Adipocyte (in vitro differentiated cells): ENCODE measurements at regions not wholly inside any gene's neighbourhood (a gene's known extent, or its start where the extent isn't known, plus 50 kb on each side); places are given as distances from the start of the nearest gene placed in this dataset.

ENCODE experiments used
- DNase-seq: peaks from one replicate; pipeline ENCODE4 v3.0.0-alpha.2; 2015; ENCODE audit warnings: low read depth
- H3K27me3 ChIP-seq: replicated peaks from 2 replicates; pipeline ENCODE4 v1.7.0; 2013; ENCODE audit warnings: mild to moderate bottlenecking, low read length, moderate library complexity; ENCODE audit not compliant: control insufficient read depth, insufficient read depth
- H3K36me3 ChIP-seq: 2 replicates; pipeline ENCODE4 v1.7.0; 2013; ENCODE audit warnings: low read length, mild to moderate bottlenecking, moderate library complexity; ENCODE audit not compliant: control insufficient read depth, insufficient read depth, severe bottlenecking
- H3K4me1 ChIP-seq: 2 replicates; pipeline ENCODE4 v1.7.0; 2013; ENCODE audit warnings: mild to moderate bottlenecking, low read length, moderate library complexity; ENCODE audit not compliant: control insufficient read depth, insufficient read depth
- H3K4me3 ChIP-seq: 2 replicates; pipeline ENCODE4 v1.7.0; 2013; ENCODE audit warnings: mild to moderate bottlenecking, low read length, moderate library complexity
- H3K9ac ChIP-seq: 2 replicates; pipeline ENCODE4 v1.7.0; 2013; ENCODE audit warnings: mild to moderate bottlenecking, low read length, moderate library complexity
- H3K9me3 ChIP-seq: 2 replicates; pipeline ENCODE4 v1.7.0; 2013; ENCODE audit warnings: mild to moderate bottlenecking, low read length, moderate library complexity; ENCODE audit not compliant: control insufficient read depth

DNA sequence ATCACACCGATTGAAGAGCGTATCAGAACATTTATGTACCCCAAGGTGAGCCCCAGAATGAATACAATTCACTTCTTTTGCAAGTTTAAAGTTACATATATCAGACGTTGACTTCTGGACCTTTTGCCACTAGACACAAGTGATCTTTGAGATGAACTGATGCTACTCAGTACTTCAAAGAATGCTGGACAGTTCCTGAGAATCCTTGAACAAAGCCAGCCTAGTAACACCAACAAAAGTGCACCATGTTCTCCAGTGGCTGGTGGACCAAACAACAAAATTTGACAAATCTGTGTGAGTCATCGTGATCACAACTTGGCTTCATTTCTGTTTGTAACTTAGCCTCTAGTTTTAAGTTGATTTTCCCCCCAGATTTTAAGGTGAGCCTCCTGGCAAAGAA lies 355.7 kb downstream of the SOX2 start:
- no peaks in the 10 kb centered on the region for H3K4me1 ChIP-seq
- H3K9me3 ChIP-seq: no peaks in the 10 kb centered on the region
- DNase-seq: no peak
- H3K27me3 ChIP-seq: no peaks in the 10 kb centered on the region
- H3K4me3 ChIP-seq: no peak overlapping the region
- H3K36me3 ChIP-seq: no peaks in the 10 kb centered on the region
- no peak overlapping the region for H3K9ac ChIP-seq

DNA sequence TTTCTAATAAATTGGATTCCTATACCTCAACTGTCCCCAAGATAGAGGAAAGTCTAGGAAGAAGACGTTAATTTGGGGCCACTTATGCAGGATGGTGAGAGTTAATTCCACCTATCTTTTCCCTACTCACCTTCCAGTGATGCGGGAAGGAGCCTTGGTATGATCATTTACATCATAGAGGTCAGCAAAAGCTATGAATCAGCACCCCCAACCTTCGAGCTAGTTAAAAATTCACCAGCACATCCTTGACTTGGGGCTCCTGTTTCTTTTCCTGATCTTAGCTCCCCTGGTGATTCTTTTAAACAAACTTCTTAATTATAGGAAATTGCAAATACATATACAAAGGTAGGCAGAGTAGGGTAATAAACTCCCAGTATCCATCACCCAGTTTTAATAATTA lies 366.6 kb downstream of the SOX2 start:
- Histone ChIP-seq H3K27me3 (no peaks in the 10 kb centered on the region), H3K4me1 (no peaks in the 10 kb centered on the region), H3K9ac (no peak overlapping the region), H3K4me3 (no peak overlapping the region), H3K9me3 (no peaks in the 10 kb centered on the region), H3K36me3 (no peaks in the 10 kb centered on the region)
- DNase-seq: no peak

DNA sequence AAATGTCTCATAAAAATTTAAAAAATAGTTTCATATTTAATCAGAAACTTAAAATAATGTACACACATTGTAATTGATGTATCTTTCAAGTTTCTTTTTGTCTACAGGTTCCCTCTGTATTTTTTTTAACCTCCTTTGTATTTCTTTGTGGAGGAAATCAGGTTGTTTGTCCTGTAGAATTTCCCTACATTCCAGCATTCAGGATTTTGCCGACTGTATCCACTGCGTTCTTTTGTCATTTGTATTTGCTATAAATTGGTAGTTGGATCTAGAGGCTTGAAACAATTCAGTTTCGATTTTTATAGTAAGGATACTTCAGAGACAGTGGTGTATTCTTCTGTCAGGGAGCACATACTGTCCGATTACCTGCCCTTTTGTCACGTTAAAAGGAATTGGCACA lies 367.2 kb downstream of the SOX2 start:
- no peak for DNase-seq
- no peaks in the 10 kb centered on the region for H3K9me3 ChIP-seq
- H3K4me3 ChIP-seq: no peak overlapping the region
- no peak overlapping the region for H3K9ac ChIP-seq
- no peaks in the 10 kb centered on the region for H3K36me3 ChIP-seq
- H3K27me3 ChIP-seq: no peaks in the 10 kb centered on the region
- H3K4me1 ChIP-seq: no peaks in the 10 kb centered on the region

DNA sequence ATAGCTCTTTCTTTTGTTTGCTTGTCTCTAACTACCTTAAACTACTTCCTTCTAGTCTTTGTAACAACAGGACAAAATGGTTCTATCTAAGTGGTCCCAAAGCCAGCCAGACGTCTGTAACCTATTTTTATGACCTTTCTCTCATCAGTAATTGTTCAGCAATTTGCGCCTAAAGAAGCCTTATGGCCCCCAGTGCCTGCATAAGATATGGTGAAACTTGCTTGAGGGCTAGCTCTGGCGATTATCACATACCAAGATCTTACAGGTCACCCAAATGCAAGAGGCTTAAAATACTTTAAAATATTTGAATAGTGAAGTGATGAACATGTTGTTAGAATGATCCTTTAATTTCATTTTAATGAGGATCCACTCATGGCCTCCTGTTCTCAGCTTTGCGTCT lies 369.4 kb downstream of the SOX2 start:
- H3K4me3 ChIP-seq: no peak overlapping the region
- no peaks in the 10 kb centered on the region for H3K9me3 ChIP-seq
- H3K9ac ChIP-seq: no peak overlapping the region
- no peaks in the 10 kb centered on the region for H3K36me3 ChIP-seq
- no peak for DNase-seq
- no peaks in the 10 kb centered on the region for H3K27me3 ChIP-seq
- no peaks in the 10 kb centered on the region for H3K4me1 ChIP-seq

DNA sequence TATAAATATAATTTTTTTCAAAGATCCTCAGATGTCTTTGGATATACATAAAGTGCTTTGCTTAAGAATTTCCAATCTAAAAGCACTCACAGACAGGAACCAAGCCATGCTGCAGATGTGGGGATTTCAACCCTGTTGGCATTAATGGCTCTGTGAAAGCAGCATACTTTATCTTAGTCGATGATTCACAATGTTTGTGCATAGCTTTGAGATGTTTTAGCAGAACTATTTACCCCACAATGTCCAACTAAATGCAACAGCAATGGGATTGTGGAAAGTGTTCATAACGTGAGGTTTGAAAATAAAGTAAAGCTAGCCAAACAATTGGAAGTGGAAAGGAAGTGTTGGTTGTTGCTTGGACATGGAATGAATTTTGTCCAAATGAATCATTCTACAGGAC lies 371.4 kb downstream of the SOX2 start:
- no peak overlapping the region for H3K4me3 ChIP-seq
- H3K27me3 ChIP-seq: no peaks in the 10 kb centered on the region
- H3K36me3 ChIP-seq: no peaks in the 10 kb centered on the region
- no peak for DNase-seq
- no peak overlapping the region for H3K9ac ChIP-seq
- no peaks in the 10 kb centered on the region for H3K9me3 ChIP-seq
- H3K4me1 ChIP-seq: no peaks in the 10 kb centered on the region

DNA sequence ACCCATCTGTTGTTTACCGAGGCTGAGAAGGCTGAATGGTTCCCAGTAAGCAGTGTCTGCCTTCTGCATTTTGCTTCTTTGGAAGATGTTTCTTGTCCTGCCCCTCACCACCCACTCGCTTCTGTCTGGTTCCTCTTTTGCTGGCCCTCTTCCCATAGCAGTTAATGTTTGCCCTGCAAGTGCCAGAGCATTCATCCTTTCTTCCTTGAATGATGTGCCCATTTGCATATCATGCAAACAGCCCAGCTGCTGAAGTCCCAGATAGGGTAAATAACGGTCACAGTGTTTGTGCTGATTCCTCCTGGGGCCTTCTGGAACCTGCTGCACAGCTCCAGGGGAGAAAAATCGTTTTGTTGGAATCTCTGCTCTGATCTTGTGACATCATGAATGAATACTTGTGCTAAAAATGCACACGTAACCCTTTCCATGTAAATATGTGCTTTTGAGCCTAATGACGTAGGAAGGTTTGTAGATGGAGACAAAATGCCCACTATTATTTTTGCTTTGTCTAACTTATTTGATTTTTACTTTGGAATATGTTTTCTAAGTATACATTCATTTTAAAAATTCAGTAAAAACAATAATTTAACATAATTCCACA lies 381.0 kb downstream of the SOX2 start:
- no peak for DNase-seq
- Histone ChIP-seq H3K27me3 (no peaks in the 10 kb centered on the region), H3K9ac (no peak overlapping the region), H3K36me3 (no peaks in the 10 kb centered on the region), H3K4me1 (no peaks in the 10 kb centered on the region), H3K9me3 (no peaks in the 10 kb centered on the region), H3K4me3 (no peak overlapping the region)

DNA sequence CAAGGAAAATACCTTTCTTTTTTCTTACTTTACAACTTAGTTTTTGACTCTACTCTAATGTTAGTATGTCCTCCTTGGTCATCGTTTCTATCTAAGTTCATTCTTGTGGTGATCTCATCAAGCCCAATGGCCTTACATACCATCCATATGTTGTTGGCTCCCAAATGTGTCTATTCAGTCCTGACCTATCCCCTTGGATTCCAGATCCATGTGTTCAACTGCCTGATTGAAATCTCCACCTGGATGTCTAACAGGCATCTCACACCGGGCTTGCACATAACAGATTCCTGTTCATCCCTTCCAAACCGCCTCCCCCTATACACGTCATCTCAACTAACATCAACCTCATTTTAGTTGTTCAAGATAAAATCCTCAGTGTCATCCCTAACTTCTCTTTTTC lies 382.6 kb downstream of the SOX2 start:
- H3K9ac ChIP-seq: no peak overlapping the region
- no peaks in the 10 kb centered on the region for H3K27me3 ChIP-seq
- no peaks in the 10 kb centered on the region for H3K4me1 ChIP-seq
- no peak for DNase-seq
- no peaks in the 10 kb centered on the region for H3K9me3 ChIP-seq
- no peaks in the 10 kb centered on the region for H3K36me3 ChIP-seq
- H3K4me3 ChIP-seq: no peak overlapping the region

DNA sequence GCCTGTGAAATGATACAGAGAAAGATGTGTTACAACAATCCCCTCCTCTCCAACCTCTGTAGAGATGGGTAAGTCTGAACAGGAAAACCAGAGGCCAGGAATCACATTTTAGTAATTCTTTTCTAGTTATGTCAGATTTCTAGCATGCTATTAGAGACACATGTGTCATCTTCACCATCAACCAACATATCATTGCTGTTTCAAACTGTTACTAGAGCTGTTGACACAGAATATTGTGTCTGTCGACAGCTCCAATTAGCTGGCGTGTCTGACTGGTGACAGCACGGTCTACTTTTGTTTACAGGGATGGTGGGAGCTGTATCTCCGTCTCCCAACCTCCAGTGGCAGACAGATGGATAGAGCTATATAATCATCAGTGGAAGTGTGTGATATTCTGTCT lies 393.2 kb downstream of the SOX2 start:
- H3K36me3 ChIP-seq: no peaks in the 10 kb centered on the region
- no peak overlapping the region for H3K4me3 ChIP-seq
- H3K9ac ChIP-seq: no peak overlapping the region
- H3K27me3 ChIP-seq: no peaks in the 10 kb centered on the region
- H3K9me3 ChIP-seq: peaks cover 10% of the 10 kb centered on the region
- no peaks in the 10 kb centered on the region for H3K4me1 ChIP-seq
- DNase-seq: no peak

DNA sequence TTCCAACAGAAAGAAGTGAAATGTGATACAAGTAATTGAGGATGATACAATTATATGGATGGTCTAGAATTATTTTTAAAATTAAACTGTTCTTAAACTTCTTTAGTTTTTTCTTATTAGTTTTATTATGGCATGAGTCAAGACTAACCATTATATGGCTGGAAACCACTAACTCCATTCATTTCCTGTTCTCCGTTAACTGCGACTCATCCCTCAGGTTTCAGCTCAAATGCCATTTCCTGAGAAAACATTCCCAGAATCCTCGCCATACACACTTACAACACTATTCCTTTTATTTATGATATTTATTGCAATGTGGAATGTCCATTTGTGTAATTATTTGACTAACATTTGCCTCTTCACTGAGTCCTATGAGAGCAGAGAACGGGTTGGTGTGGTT lies 394.1 kb downstream of the SOX2 start:
- Histone ChIP-seq H3K4me3 (no peak overlapping the region), H3K9ac (no peak overlapping the region), H3K4me1 (no peaks in the 10 kb centered on the region), H3K27me3 (no peaks in the 10 kb centered on the region), H3K9me3 (peaks cover 8% of the 10 kb centered on the region), H3K36me3 (no peaks in the 10 kb centered on the region)
- no peak for DNase-seq

DNA sequence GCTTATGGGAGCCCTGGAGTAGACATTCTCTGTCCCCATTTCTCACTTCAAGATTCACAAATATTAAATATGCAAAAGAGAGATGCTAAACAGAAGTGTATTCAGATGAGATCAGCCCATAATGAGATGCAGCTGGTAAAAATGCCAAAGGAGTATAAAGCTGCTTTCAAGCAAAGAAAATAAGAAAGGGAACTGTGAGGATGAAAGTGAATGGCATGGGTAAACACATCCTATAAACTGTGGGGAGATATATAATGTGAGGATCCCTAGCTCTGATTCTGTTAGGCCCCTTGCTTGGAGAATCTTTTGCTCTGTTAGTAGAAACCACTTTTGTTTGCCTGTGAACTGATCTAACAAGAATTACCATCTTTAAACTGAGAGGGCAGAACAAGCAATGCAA lies 396.6 kb downstream of the SOX2 start:
- Histone ChIP-seq H3K4me3 (no peak overlapping the region), H3K27me3 (no peaks in the 10 kb centered on the region)
- DNase-seq: no peak

DNA sequence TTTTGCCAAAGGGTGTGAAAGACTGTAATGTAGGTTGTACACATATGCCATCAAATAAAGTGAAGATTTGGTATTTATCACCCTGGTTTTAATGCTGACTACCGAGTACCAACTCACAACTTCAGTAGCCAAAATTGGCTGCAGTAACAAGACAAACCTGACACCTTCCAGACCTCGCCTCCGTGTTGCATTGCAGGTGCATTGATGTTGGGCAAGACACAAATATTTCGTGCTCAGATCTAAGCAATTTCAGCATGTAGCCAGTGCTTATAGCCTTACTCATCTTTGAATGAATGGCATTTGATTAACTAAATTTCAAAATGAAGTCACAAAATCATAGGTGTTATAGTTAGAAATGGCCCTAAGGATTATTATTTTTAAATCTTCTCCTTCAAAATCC lies 400.2 kb downstream of the SOX2 start:
- H3K9ac ChIP-seq: no peak overlapping the region
- H3K9me3 ChIP-seq: peaks cover 4% of the 10 kb centered on the region
- no peaks in the 10 kb centered on the region for H3K4me1 ChIP-seq
- no peaks in the 10 kb centered on the region for H3K36me3 ChIP-seq
- no peak overlapping the region for H3K4me3 ChIP-seq
- no peak for DNase-seq
- no peaks in the 10 kb centered on the region for H3K27me3 ChIP-seq

More for the DNA sequence above, 396.6 kb downstream of the SOX2 start:
- H3K36me3 ChIP-seq: no peaks in the 10 kb centered on the region
- H3K9me3 ChIP-seq: no peaks in the 10 kb centered on the region
- H3K9ac ChIP-seq: no peak overlapping the region
- H3K4me1 ChIP-seq: no peaks in the 10 kb centered on the region

DNA sequence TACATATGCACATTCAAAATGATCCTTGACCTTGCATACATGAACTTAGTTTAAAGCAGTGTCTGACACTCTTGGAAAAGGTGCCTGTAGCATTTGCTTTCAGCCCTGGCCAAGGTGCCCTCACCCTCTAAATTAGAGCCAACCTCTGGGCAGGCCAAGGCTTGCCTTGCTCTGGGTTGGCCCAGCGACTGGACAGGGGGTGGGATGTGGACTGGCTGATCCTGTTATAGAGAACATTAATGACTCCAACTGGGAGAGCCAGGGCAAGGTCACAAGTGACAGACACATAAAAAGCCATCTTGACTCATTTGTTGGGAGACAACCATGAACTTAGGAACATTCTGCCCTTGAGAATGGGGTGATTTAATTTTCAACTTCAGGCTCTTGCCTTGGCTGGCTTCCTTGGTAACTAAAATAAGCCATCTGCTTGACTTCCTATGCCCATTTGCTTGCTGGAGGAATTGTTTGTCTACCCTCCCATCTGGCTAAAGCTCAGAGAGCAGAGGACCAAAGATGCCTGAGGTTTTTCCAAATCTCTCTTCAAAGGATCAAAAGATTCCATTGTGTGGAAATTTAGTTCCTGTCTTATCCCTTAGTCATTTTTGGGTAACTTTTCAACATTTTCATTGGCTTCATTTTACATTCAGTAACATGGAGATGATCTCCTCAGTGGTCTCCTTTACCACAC lies 403.7 kb downstream of the SOX2 start:
- Histone ChIP-seq H3K36me3 (no peaks in the 10 kb centered on the region), H3K4me1 (no peaks in the 10 kb centered on the region), H3K9ac (no peak overlapping the region), H3K27me3 (no peaks in the 10 kb centered on the region), H3K4me3 (no peak overlapping the region), H3K9me3 (peaks cover 4% of the 10 kb centered on the region)
- no peak for DNase-seq
